ENCODE measurements at regions not wholly inside any gene's neighbourhood (a gene's known extent, or its start where the extent isn't known, plus 50 kb on each side); places are given as distances from the start of the nearest gene placed in this dataset.

- H3K4me1 ChIP-seq (ENCODE audit: insufficient read depth, low read length), result no peaks in the 10 kb centered on the region
- Mint-ChIP-seq H3K27ac (ENCODE audit: unreplicated experiment) (no peak overlapping the region), H3K4me3 (ENCODE audit: unreplicated experiment) (no peak overlapping the region), H3K36me3 (ENCODE audit: low read depth, unreplicated experiment) (no peaks in the 10 kb centered on the region), H3K27me3 (ENCODE audit: low read depth, unreplicated experiment) (peaks cover 7% of the 10 kb centered on the region), H3K4me1 (ENCODE audit: low read depth, unreplicated experiment) (peaks cover 1% of the 10 kb centered on the region), H3K9me3 (ENCODE audit: unreplicated experiment) (no peaks in the 10 kb centered on the region)
- FAIRE-seq, result no peak
- no peak overlapping the region for H3K9ac ChIP-seq (ENCODE audit: low read length)
- H4K20me1 ChIP-seq (ENCODE audit: insufficient read depth, low read length), result no peaks in the 10 kb centered on the region
- H3K4me2 ChIP-seq (ENCODE audit: low read length), result no peak overlapping the region
- no peaks in the 10 kb centered on the region for H3K79me2 ChIP-seq (ENCODE audit: insufficient read depth, low read length)
- H3K9me3 ChIP-seq (ENCODE audit: insufficient read depth, low read depth, low read length), result no peaks in the 10 kb centered on the region
- no peak for DNase-seq (ENCODE audit: low read depth)
- no peak overlapping the region for H3K27ac ChIP-seq (ENCODE audit: low read depth, low read length)
- H3K27me3 ChIP-seq (ENCODE audit: insufficient read depth, low read length), result no peaks in the 10 kb centered on the region
- no peak for TF ChIP-seq EZH2 (IDR thresholded peaks at IDR 0.05; ENCODE audit: insufficient read depth, low read length)
- no peak for TF ChIP-seq CTCF (IDR thresholded peaks at IDR 0.05; ENCODE audit: insufficient read depth, low read depth, low read length)
- H3K36me3 ChIP-seq (ENCODE audit: insufficient read depth, low read length), result no peaks in the 10 kb centered on the region
- H3K4me3 ChIP-seq (ENCODE audit: insufficient read depth, low read depth, low read length), result no peak overlapping the region
- H2AFZ ChIP-seq (ENCODE audit: low read depth, low read length), result no peak overlapping the region
Measured at GRCh38 chr14:96690713-96691383, 106.3 kb upstream of the VRK1 start.

GRCh38 chr14:96693252-96693820 is 103.8 kb upstream of the VRK1 start:
- DNase-seq (ENCODE audit: low read depth) (no peak), FAIRE-seq (no peak)
- peaks cover 15% of the 10 kb centered on the region for H3K27me3 Mint-ChIP-seq (ENCODE audit: low read depth, unreplicated experiment)
- Histone ChIP-seq H3K4me3 (ENCODE audit: insufficient read depth, low read depth, low read length) (no peak overlapping the region), H3K9ac (ENCODE audit: low read length) (no peak overlapping the region), H3K27ac (ENCODE audit: low read depth, low read length) (no peak overlapping the region), H3K4me2 (ENCODE audit: low read length) (no peak overlapping the region), H2AFZ (ENCODE audit: low read depth, low read length) (no peak overlapping the region), H3K27me3 (ENCODE audit: insufficient read depth, low read length) (no peaks in the 10 kb centered on the region), H3K36me3 (ENCODE audit: insufficient read depth, low read length) (no peaks in the 10 kb centered on the region), H3K4me1 (ENCODE audit: insufficient read depth, low read length) (no peaks in the 10 kb centered on the region), H4K20me1 (ENCODE audit: insufficient read depth, low read length) (no peaks in the 10 kb centered on the region), H3K79me2 (ENCODE audit: insufficient read depth, low read length) (no peaks in the 10 kb centered on the region), H3K9me3 (ENCODE audit: insufficient read depth, low read depth, low read length) (no peaks in the 10 kb centered on the region)
- no peak for TF ChIP-seq EZH2 (IDR thresholded peaks at IDR 0.05; ENCODE audit: insufficient read depth, low read length)
- no peak for TF ChIP-seq CTCF (IDR thresholded peaks at IDR 0.05; ENCODE audit: insufficient read depth, low read depth, low read length)
- no peak overlapping the region for H3K27ac Mint-ChIP-seq (ENCODE audit: unreplicated experiment)
- peaks cover 1% of the 10 kb centered on the region for H3K4me1 Mint-ChIP-seq (ENCODE audit: low read depth, unreplicated experiment)
- no peak overlapping the region for H3K4me3 Mint-ChIP-seq (ENCODE audit: unreplicated experiment)
- no peaks in the 10 kb centered on the region for H3K36me3 Mint-ChIP-seq (ENCODE audit: low read depth, unreplicated experiment)
- no peaks in the 10 kb centered on the region for H3K9me3 Mint-ChIP-seq (ENCODE audit: unreplicated experiment)

- TF ChIP-seq EZH2 (IDR thresholded peaks at IDR 0.05; ENCODE audit: insufficient read depth, low read length) (no peak), CTCF (IDR thresholded peaks at IDR 0.05; ENCODE audit: insufficient read depth, low read depth, low read length) (no peak)
- Histone ChIP-seq H3K9ac (ENCODE audit: low read length) (no peak overlapping the region), H3K27me3 (ENCODE audit: insufficient read depth, low read length) (no peaks in the 10 kb centered on the region), H3K27ac (ENCODE audit: low read depth, low read length) (no peak overlapping the region), H3K4me3 (ENCODE audit: insufficient read depth, low read depth, low read length) (no peak overlapping the region), H3K36me3 (ENCODE audit: insufficient read depth, low read length) (no peaks in the 10 kb centered on the region), H3K4me1 (ENCODE audit: insufficient read depth, low read length) (no peaks in the 10 kb centered on the region), H3K4me2 (ENCODE audit: low read length) (no peak overlapping the region), H3K9me3 (ENCODE audit: insufficient read depth, low read depth, low read length) (no peaks in the 10 kb centered on the region), H2AFZ (ENCODE audit: low read depth, low read length) (no peak overlapping the region), H3K79me2 (ENCODE audit: insufficient read depth, low read length) (no peaks in the 10 kb centered on the region), H4K20me1 (ENCODE audit: insufficient read depth, low read length) (no peaks in the 10 kb centered on the region)
- Mint-ChIP-seq H3K4me1 (ENCODE audit: low read depth, unreplicated experiment) (peaks cover 1% of the 10 kb centered on the region), H3K36me3 (ENCODE audit: low read depth, unreplicated experiment) (no peaks in the 10 kb centered on the region), H3K4me3 (ENCODE audit: unreplicated experiment) (no peak overlapping the region), H3K27me3 (ENCODE audit: low read depth, unreplicated experiment) (peaks cover 14% of the 10 kb centered on the region), H3K9me3 (ENCODE audit: unreplicated experiment) (no peaks in the 10 kb centered on the region), H3K27ac (ENCODE audit: unreplicated experiment) (no peak overlapping the region)
- DNase-seq (ENCODE audit: low read depth), result no peak
- FAIRE-seq, result no peak
Measured at GRCh38 chr14:96693987-96694386, 103.2 kb upstream of the VRK1 start.

All from astrocyte (in vitro differentiated cells and primary cell).